A673 (cell line): ENCODE measurements at regions not wholly inside any gene's neighbourhood (a gene's known extent, or its start where the extent isn't known, plus 50 kb on each side); places are given as distances from the start of the nearest gene placed in this dataset.

Experiments used
- BruUV-seq: library from RNA; stranded (reverse); fragments of 400-500 nt; replicated peaks from 2 replicates; lab custom pipeline; 2021; lab: Mats Ljungman, UMichigan
- CTCF ChIA-PET: fragments of 300-600 bp; sonication (Branson Sonifier 250); formaldehyde crosslinking; loops from one replicate; lab custom pipeline; 2022; ENCODE audit warnings: antibody characterized with exemption; lab: Charles Lee
- POLR2A ChIA-PET: fragments of 300-600 bp; sonication (Branson Sonifier 250); formaldehyde crosslinking; loops from one replicate; lab custom pipeline; 2022; ENCODE audit warnings: antibody characterized with exemption; ENCODE audit not compliant: low non-redundant PET; lab: Charles Lee
- DNase-seq: peaks from one replicate; pipeline ENCODE4 v3.0.0-alpha.2; 2015; ENCODE audit warnings: low spot score
- H3K27ac ChIP-seq: fragments of 200-600 bp; sonication (generic); 2 replicates; pipeline ENCODE4 v1.5.1; 2016; ENCODE audit warnings: mixed run types, low read depth, mild to moderate bottlenecking, mixed read lengths, antibody characterized with exemption, low read length; ENCODE audit not compliant: poor library complexity, severe bottlenecking
- H3K27me3 ChIP-seq: fragments of 200-600 bp; sonication (generic); replicated peaks from 2 replicates; pipeline ENCODE4 v1.6.1; 2017; ENCODE audit warnings: mixed run types, low read depth, mild to moderate bottlenecking, mixed read lengths, antibody characterized with exemption, low read length; ENCODE audit not compliant: insufficient read depth, poor library complexity
- H3K36me3 ChIP-seq: fragments of 200-600 bp; sonication (generic); 2 replicates; pipeline ENCODE4 v1.6.1; 2016; ENCODE audit warnings: mixed run types, mild to moderate bottlenecking, mixed read lengths, antibody characterized with exemption, low read length; ENCODE audit not compliant: insufficient read depth, poor library complexity, severe bottlenecking
- H3K4me1 ChIP-seq: fragments of 200-600 bp; sonication (generic); 2 replicates; pipeline ENCODE4 v1.6.1; 2017; ENCODE audit warnings: mixed run types, mild to moderate bottlenecking, mixed read lengths, antibody characterized with exemption, low read length; ENCODE audit not compliant: insufficient read depth, poor library complexity, severe bottlenecking
- H3K4me3 ChIP-seq: fragments of 200-600 bp; sonication (generic); 2 replicates; pipeline ENCODE4 v1.5.1; 2016; ENCODE audit warnings: low read depth, mixed run types, mild to moderate bottlenecking, mixed read lengths, low read length; ENCODE audit not compliant: poor library complexity, severe bottlenecking
- H3K9me3 ChIP-seq: fragments of 200-600 bp; sonication (generic); 2 replicates; pipeline ENCODE4 v1.6.1; 2016; ENCODE audit warnings: mixed run types, low read depth, mild to moderate bottlenecking, mixed read lengths, antibody characterized with exemption, low read length; ENCODE audit not compliant: poor library complexity, severe bottlenecking
- CTCF ChIP-seq: fragments of 300-800, 200-600 bp; sonication (generic); conservative IDR thresholded peaks from 2 replicates; pipeline ENCODE4 v1.5.1; 2017; ENCODE audit warnings: low read depth, mild to moderate bottlenecking, antibody characterized with exemption, low read length, moderate library complexity, mixed read lengths
- EZH2 ChIP-seq: fragments of 200-600 bp; sonication (generic); IDR thresholded peaks from 2 replicates; pipeline ENCODE4 v1.6.1; 2017; ENCODE audit warnings: borderline replicate concordance, low read depth, mild to moderate bottlenecking, mixed read lengths, antibody characterized with exemption, low read length; ENCODE audit not compliant: poor library complexity, severe bottlenecking
- intact Hi-C: fragments of 100-400 bp; cut with micrococcal nuclease; formaldehyde crosslinking; loops from one replicate; pipeline ENCODE4 v1.10.0; 2022; ENCODE audit not compliant: unreplicated experiment

GRCh38 chr10:123327896-123328295 is 173.7 kb downstream of the BUB3 start:
- intact Hi-C loops: no loop called here
- BruUV-seq: no TSS peak
- Histone ChIP-seq H3K27ac (no peak overlapping the region), H3K27me3 (no peaks in the 10 kb centered on the region), H3K36me3 (no peaks in the 10 kb centered on the region), H3K4me1 (no peaks in the 10 kb centered on the region), H3K4me3 (no peak overlapping the region), H3K9me3 (no peaks in the 10 kb centered on the region)
- TF ChIP-seq EZH2: no peak
- no peak for TF ChIP-seq CTCF
- DNase-seq: no peak
- ChIA-PET POLR2A (no interaction called here), CTCF (no interaction called here)

- Histone ChIP-seq H3K27me3 (no peaks in the 10 kb centered on the region), H3K4me1 (no peaks in the 10 kb centered on the region), H3K9me3 (no peaks in the 10 kb centered on the region), H3K36me3 (no peaks in the 10 kb centered on the region), H3K4me3 (no peak overlapping the region), H3K27ac (no peak overlapping the region)
- POLR2A ChIA-PET: no interaction called here
- intact Hi-C loops: no loop called here
- no TSS peak for BruUV-seq
- TF ChIP-seq CTCF: no peak
- no peak for TF ChIP-seq EZH2
- DNase-seq: no peak
- CTCF ChIA-PET: no interaction called here
Observed at GRCh38 chr10:123331438-123331837, 177.2 kb downstream of the BUB3 start.

- Histone ChIP-seq H3K27me3 (no peaks in the 10 kb centered on the region), H3K9me3 (no peaks in the 10 kb centered on the region), H3K27ac (no peak overlapping the region), H3K36me3 (no peaks in the 10 kb centered on the region), H3K4me1 (no peaks in the 10 kb centered on the region), H3K4me3 (no peak overlapping the region)
- DNase-seq: no peak
- ChIA-PET POLR2A (no interaction called here), CTCF (no interaction called here)
- TF ChIP-seq CTCF (no peak), EZH2 (no peak)
- intact Hi-C loops: no loop called here
- BruUV-seq: no TSS peak
Observed at GRCh38 chr10:123346581-123346980, 192.4 kb downstream of the BUB3 start.
